ENCODE measurements at regions not wholly inside any gene's neighbourhood (a gene's known extent, or its start where the extent isn't known, plus 50 kb on each side); places are given as distances from the start of the nearest gene placed in this dataset.

DNA sequence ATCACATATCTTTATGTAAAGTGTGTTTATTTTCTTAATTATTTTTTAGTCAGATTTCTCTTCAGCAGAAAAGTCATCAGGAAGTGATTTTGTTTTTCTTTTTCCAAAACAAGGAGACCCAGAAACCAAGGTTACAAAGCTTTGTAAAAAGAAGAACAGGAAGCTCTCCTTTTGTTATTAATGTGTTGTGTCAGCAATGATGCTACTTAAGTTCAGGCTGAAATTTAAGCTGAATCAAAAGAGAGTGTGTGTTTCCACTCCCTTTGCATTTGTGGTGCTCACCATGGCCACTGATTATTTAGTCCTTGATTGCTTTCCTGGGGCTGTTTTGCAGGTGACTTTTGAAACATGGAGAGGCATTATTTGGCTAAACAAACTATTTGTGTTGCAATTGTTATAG, 155.3 kb upstream of the ATP2B1 start:
- TF ChIP-seq GATA2 (IDR thresholded peaks at IDR 0.05; ENCODE audit: low read depth, low read length) (no peak), GATA3 (IDR thresholded peaks at IDR 0.05; ENCODE audit: low read depth, low read length) (no peak)

Data from SH-SY5Y (cell line).